ENCODE measurements at regions not wholly inside any gene's neighbourhood (a gene's known extent, or its start where the extent isn't known, plus 50 kb on each side); places are given as distances from the start of the nearest gene placed in this dataset.

- no peaks in the 10 kb centered on the region for H3K79me2 ChIP-seq (ENCODE audit: control insufficient read depth in 1 of 2, insufficient read depth in 2 of 2, low read length in 2 of 2)
- CTCF ChIA-PET (ENCODE audit: partially characterized antibody), result no interaction called here
- H2AFZ ChIP-seq (ENCODE audit: low read length), result no peak overlapping the region
- H2BK15ac ChIP-seq (ENCODE audit: low read length), result no peak overlapping the region
- H3K4me2 ChIP-seq (ENCODE audit: insufficient read depth in 1 of 2, low read depth in 2 of 2, low read length in 2 of 2), result no peak overlapping the region
- H3K23ac ChIP-seq (ENCODE audit: insufficient read length), result no peak overlapping the region
- no peak overlapping the region for H3K56ac ChIP-seq (replicated peaks; ENCODE audit: insufficient read length, low read depth, low read length)
- no peak overlapping the region for H4K8ac ChIP-seq (ENCODE audit: extremely low read depth, insufficient read depth, low read length)
- H3K9me3 ChIP-seq (ENCODE audit: insufficient read depth in 2 of 2, low read depth in 1 of 2, low read length in 1 of 2), result no peaks in the 10 kb centered on the region
- H3K23me2 ChIP-seq (ENCODE audit: low read depth, low read length), result no peaks in the 10 kb centered on the region
- POLR2A ChIA-PET (ENCODE audit: partially characterized antibody), result no interaction called here
- no peak overlapping the region for H3K18ac ChIP-seq (ENCODE audit: extremely low read depth, low read length)
- 91% methylated on average over 3 of the region's 3 CpGs; no CpG with 5 or more reads in 1 of the 2 experiments for WGBS, 2 experiments (ENCODE audit: extremely low coverage in 1 of 2, insufficient coverage in 1 of 2, insufficient read length in 1 of 2, insufficient replicate concordance in 2 of 2, low coverage in 1 of 2, low lambda C conversion rate in 2 of 2, missing lambda C conversion rate in 1 of 2)
- H3K4ac ChIP-seq (replicated peaks; ENCODE audit: insufficient read length, low read depth, low read length), result no peak overlapping the region
- H2BK12ac ChIP-seq (ENCODE audit: low read depth, low read length), result no peak overlapping the region
- H3K4me1 ChIP-seq (replicated peaks in 1 of 4; ENCODE audit: control insufficient read depth in 3 of 4, insufficient read depth in 4 of 4, low read length in 3 of 4), result no peaks in the 10 kb centered on the region
- no peak overlapping the region for H4K91ac ChIP-seq (replicated peaks; ENCODE audit: insufficient read length, low read length)
- H4K5ac ChIP-seq (ENCODE audit: insufficient read length, low read depth, low read length), result no peak overlapping the region
- no peak overlapping the region for H3K27ac ChIP-seq (ENCODE audit: low read depth, low read length)
- DNase-seq (ENCODE audit: low read depth in 1 of 2, low spot score in 2 of 2), result no peak
- no peak overlapping the region for H2BK120ac ChIP-seq (replicated peaks; ENCODE audit: low read depth, low read length)
- no peak overlapping the region for H2BK5ac ChIP-seq (ENCODE audit: low read depth, low read length)
- no peaks in the 10 kb centered on the region for H3K36me3 ChIP-seq (ENCODE audit: control insufficient read depth in 2 of 4, insufficient read depth in 4 of 4, low read length in 3 of 4)
- H3K79me1 ChIP-seq (ENCODE audit: low read depth, low read length), result no peaks in the 10 kb centered on the region
- H2AK5ac ChIP-seq (ENCODE audit: low read depth, low read length), result no peak overlapping the region
- H2BK20ac ChIP-seq (ENCODE audit: low read length), result no peak overlapping the region
- no peaks in the 10 kb centered on the region for H4K20me1 ChIP-seq (replicated peaks in 1 of 2; ENCODE audit: control insufficient read depth in 1 of 2, insufficient read depth in 2 of 2, low read length in 2 of 2)
- H3K14ac ChIP-seq (ENCODE audit: insufficient read length), result no peak overlapping the region
- H3K27me3 ChIP-seq (replicated peaks in 1 of 4; ENCODE audit: control insufficient read depth in 3 of 4, extremely low read depth in 1 of 4, insufficient read depth in 3 of 4, low read length in 3 of 4), result no peaks in the 10 kb centered on the region
- H3K9ac ChIP-seq (replicated peaks in 1 of 4; ENCODE audit: extremely low read depth in 1 of 4, low read depth in 3 of 4, low read length in 3 of 4), result no peak overlapping the region
- FAIRE-seq, result no peak
- H3K4me3 ChIP-seq (ENCODE audit: extremely low read depth in 1 of 4, insufficient read depth in 2 of 4, low read depth in 3 of 4, low read length in 4 of 4), result no peak overlapping the region
- TF ChIP-seq EZH2 (IDR thresholded peaks at IDR 0.05; ENCODE audit: low read depth, low read length, severe bottlenecking), result no peak
- no peak for TF ChIP-seq CBX8 (IDR thresholded peaks at IDR 0.05; ENCODE audit: borderline replicate concordance, low read depth, low read length)
- TF ChIP-seq NANOG (IDR thresholded peaks at IDR 0.05; ENCODE audit: insufficient read depth, low read depth, low read length, poor library complexity, severe bottlenecking), result no peak
- no peak for TF ChIP-seq CHD2 (IDR thresholded peaks at IDR 0.05; ENCODE audit: low read length)
- no peak for TF ChIP-seq CREB1 (IDR thresholded peaks at IDR 0.05)
- no peak for TF ChIP-seq GTF2F1 (IDR thresholded peaks at IDR 0.05; ENCODE audit: borderline replicate concordance, low read depth, low read length)
- TF ChIP-seq, protein P1, sequence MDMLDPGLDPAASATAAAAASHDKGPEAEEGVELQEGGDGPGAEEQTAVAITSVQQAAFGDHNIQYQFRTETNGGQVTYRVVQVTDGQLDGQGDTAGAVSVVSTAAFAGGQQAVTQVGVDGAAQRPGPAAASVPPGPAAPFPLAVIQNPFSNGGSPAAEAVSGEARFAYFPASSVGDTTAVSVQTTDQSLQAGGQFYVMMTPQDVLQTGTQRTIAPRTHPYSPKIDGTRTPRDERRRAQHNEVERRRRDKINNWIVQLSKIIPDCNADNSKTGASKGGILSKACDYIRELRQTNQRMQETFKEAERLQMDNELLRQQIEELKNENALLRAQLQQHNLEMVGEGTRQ (IDR thresholded peaks at IDR 0.05; ENCODE audit: low read length), result no peak
Observed at GRCh38 chr18:61153571-61153970, 179.7 kb upstream of the CDH20 start.

Data from H1 (cell line).